NCI-H128 (cell line): ENCODE measurements at regions not wholly inside any gene's neighbourhood (a gene's known extent, or its start where the extent isn't known, plus 50 kb on each side); places are given as distances from the start of the nearest gene placed in this dataset.

Experiments
- DNase-seq: peaks from one replicate; lab custom pipeline; 2025; ENCODE audit not compliant: unreplicated experiment; lab: John Stamatoyannopoulos, UW

- DNase-seq: no peak
Measured at GRCh38 chr4:29521281-29521680, 1198.9 kb upstream of the PCDH7 start.

GRCh38 chr4:29536745-29537144 lies 1183.4 kb upstream of the PCDH7 start:
- DNase-seq: no peak

- DNase-seq: no peak
Measured at GRCh38 chr4:29538889-29539646, 1181.1 kb upstream of the PCDH7 start.

GRCh38 chr4:29540439-29541102 lies 1179.6 kb upstream of the PCDH7 start:
- DNase-seq: no peak

- no peak for DNase-seq
Measured at GRCh38 chr4:29541757-29542156, 1178.4 kb upstream of the PCDH7 start.

- DNase-seq: no peak
Measured at GRCh38 chr4:29549342-29549741, 1170.8 kb upstream of the PCDH7 start.

- no peak for DNase-seq
Measured at GRCh38 chr4:29551821-29552220, 1168.3 kb upstream of the PCDH7 start.

- DNase-seq: no peak
Measured at GRCh38 chr4:29553846-29554245, 1166.3 kb upstream of the PCDH7 start.

- DNase-seq: no peak
Measured at GRCh38 chr4:29558789-29559188, 1161.4 kb upstream of the PCDH7 start.

GRCh38 chr4:29559286-29559685 lies 1160.9 kb upstream of the PCDH7 start:
- DNase-seq: no peak

GRCh38 chr4:29560452-29560851 lies 1159.7 kb upstream of the PCDH7 start:
- no peak for DNase-seq

- no peak for DNase-seq
Measured at GRCh38 chr4:29565256-29565655, 1154.9 kb upstream of the PCDH7 start.

GRCh38 chr4:29566371-29566770 lies 1153.8 kb upstream of the PCDH7 start:
- DNase-seq: no peak

- no peak for DNase-seq
Measured at GRCh38 chr4:29571322-29571721, 1148.8 kb upstream of the PCDH7 start.

- DNase-seq: no peak
Measured at GRCh38 chr4:29578329-29578728, 1141.8 kb upstream of the PCDH7 start.

- DNase-seq: no peak
Measured at GRCh38 chr4:29581457-29581856, 1138.7 kb upstream of the PCDH7 start.

GRCh38 chr4:29588617-29589016 lies 1131.6 kb upstream of the PCDH7 start:
- no peak for DNase-seq

- no peak for DNase-seq
Measured at GRCh38 chr4:29596228-29596627, 1123.9 kb upstream of the PCDH7 start.

- DNase-seq: no peak
Measured at GRCh38 chr4:29619168-29619567, 1101.0 kb upstream of the PCDH7 start.

GRCh38 chr4:29632199-29632598 lies 1088.0 kb upstream of the PCDH7 start:
- no peak for DNase-seq

- no peak for DNase-seq
Measured at GRCh38 chr4:29636961-29637360, 1083.2 kb upstream of the PCDH7 start.

GRCh38 chr4:29653221-29653620 lies 1066.9 kb upstream of the PCDH7 start:
- DNase-seq: no peak

GRCh38 chr4:29680644-29681043 lies 1039.5 kb upstream of the PCDH7 start:
- DNase-seq: no peak
